Stimulated activated naive CD4-positive, alpha-beta T cell treated with Interleukin-2 at 50 U/mL for 16 hours (primary cell): ENCODE measurements at regions not wholly inside any gene's neighbourhood (a gene's known extent, or its start where the extent isn't known, plus 50 kb on each side); places are given as distances from the start of the nearest gene placed in this dataset.
"Not testable (repeated sequence)": the region's sequence is repeated elsewhere in the genome, so short reads cannot be mapped to it uniquely, and the experiment has no call there.

ENCODE experiments used
- DNase-seq: peaks from one replicate; lab custom pipeline; 2025; lab: John Stamatoyannopoulos, UW

DNA sequence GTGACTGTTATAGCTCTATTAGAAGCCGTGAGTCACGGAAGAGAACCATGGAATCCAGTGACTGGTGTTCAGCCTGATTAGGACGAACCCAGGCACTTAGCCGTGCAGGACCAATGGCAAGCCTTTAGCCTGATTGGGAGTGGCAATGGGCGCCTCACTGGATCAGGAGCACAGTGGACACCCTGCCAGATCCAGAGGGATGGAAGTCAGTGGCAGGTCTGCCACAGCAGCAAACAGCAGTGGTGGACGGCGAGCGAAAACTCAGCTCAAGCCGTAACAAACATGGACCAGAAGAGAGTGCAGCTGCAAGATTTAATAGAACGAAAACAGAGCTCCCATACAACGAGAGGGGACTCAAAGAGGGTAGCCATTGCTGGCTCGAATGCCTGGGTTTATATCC, 1326.5 kb downstream of the ADGRL3 start:
- DNase-seq = no peak

- no peak for DNase-seq
Observed at GRCh38 chr4:62523256-62523655, 1323.1 kb downstream of the ADGRL3 start.

DNA sequence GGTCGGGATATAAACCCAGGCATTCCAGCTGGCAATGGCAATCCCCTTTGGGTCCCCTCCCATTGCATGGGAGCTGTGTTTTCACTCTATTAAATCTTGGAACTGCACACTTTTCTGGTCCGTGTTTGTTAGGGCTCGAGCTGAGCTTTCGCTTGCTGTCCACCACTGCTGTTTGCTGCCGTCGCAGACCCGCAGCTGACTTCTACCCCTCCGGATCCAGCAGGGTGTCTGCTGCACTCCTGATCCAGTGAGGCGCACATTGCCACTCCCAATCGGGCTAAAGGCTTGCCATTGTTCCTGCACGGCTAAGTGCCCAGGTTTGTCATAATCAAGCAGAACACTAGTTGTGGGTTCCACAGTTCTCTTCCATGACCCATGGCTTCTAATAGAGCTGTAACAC, 1322.1 kb downstream of the ADGRL3 start:
- no peak for DNase-seq

DNA sequence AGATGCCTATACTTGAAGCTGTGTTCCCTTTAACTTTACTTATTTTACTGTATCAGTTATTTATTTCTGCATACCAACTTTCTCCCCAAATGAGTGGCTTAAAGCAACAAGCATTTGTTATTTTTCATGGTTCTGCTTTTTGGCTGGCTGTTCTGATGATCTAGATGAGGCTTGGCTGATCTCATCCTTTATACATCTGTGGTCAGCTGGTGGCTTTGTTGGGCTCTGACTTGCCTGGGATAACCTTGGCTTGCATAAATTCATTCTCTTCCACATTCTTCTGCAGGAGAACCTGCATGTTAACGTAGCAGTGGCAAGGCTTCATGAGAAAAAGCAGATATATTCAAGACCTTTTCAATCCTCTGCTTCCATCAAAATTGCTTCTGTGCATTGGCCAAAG, 1317.6 kb downstream of the ADGRL3 start:
- DNase-seq = no peak

DNA sequence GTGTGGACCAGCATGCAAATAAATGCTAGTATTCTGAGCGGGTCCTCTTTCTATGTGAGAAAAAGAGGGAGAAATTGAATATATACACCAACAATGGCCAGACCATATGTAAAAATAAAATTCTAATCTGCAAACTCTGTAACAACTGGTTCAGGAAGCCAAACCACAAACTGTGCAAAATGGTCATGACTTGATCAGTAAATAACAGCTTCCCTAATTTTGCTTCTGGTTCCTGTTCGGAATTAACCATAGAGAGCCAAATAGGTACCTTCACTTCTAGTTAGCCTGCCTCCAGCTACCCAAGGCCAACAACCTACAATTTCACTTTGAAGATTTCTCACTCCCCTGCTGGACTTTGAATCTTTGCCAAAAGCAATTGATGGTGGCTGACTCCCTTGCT, 1313.2 kb downstream of the ADGRL3 start:
- no peak for DNase-seq

GRCh38 chr4:62512271-62512670, 1312.1 kb downstream of the ADGRL3 start:
- no peak for DNase-seq

DNA sequence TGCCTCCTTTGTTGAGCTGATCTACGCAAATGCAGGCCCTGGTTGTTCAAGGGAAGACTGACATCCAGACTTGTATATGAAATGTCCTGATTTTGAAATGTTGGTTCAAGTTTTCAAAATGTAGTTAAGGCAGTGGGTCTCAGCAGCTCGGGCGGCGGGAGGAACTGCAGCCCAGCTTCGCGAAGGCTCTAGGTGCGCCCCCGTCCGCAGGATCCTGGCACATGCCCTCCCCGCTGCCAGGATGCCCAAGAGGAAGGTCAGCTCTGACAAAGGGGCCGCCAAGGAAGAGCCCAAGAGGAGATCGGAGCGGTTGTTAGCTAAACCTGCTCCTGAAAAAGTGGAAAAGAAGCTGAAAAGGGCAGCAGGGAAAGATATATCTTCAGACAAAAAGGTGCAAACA, 1310.1 kb downstream of the ADGRL3 start:
- no peak for DNase-seq

GRCh38 chr4:62500296-62500695, 1300.2 kb downstream of the ADGRL3 start:
- DNase-seq = no peak

- DNase-seq = no peak
Observed at GRCh38 chr4:62495032-62495431, 1294.9 kb downstream of the ADGRL3 start.

DNA sequence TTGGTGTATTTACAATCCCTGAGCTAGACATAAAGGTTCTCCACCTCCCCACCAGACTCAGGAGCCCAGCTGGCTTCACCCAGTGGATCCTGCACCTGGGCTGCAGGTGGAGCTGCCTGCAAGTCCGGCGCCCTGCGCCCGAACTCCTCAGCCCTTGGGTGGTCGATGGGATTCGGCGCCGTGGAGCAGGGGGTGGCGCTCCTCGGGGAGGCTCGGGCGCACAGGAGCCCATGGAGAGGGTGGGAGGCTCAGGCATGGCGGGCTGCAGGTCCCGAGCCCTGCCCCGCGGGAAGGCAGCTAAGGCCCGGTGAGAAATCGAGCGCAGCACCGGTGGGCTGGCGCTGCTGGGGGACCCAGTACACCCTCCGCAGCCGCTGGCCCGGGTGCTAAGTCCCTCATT, 1291.6 kb downstream of the ADGRL3 start:
- DNase-seq = not testable (repeated sequence)

DNA sequence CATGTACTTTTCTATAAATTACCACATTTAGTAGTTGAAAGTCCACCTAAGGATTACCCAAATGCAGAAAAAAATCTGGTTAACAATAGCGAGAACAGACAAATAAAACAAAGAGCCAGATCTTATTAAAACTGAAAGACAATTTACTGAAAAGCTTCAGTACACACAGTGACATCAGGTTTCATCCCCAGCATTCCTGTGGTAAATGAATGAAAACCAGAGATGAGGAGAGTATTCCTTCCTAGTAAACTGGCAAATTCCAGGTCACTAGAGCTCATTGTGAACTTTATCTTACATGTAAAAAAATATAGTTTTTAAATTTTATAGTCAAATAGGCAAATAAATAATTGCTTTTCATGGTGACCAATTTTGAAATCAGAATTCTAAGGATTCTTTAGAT, 1290.5 kb downstream of the ADGRL3 start:
- no peak for DNase-seq

GRCh38 chr4:62487016-62487415, 1286.9 kb downstream of the ADGRL3 start:
- no peak for DNase-seq

GRCh38 chr4:62484357-62484756, 1284.2 kb downstream of the ADGRL3 start:
- DNase-seq = no peak

DNA sequence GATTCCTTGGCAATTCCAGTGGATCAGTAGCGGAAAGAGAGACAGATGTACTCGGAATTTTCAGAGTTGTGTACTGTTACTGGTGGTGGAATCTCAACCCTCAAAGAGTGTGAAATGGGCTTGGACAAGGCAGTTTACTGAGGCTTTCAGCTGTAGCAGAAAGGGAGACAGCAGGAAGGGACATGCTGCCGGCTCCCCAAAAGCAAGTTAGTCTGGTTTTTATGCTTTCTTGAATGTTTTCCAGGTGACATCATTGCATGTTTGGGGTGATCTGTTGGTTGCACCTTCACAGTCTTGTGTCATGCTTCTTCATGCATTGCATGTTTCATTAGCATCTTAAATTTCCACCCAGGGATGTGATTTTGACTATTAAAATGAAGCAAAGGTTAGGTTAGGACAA, 1282.2 kb downstream of the ADGRL3 start:
- DNase-seq = no peak

GRCh38 chr4:62475596-62475995, 1275.5 kb downstream of the ADGRL3 start:
- DNase-seq = no peak

GRCh38 chr4:62474802-62475201, 1274.7 kb downstream of the ADGRL3 start:
- no peak for DNase-seq

GRCh38 chr4:62471021-62471420, 1270.9 kb downstream of the ADGRL3 start:
- no peak for DNase-seq

- DNase-seq = no peak
Observed at GRCh38 chr4:62470421-62470983, 1270.4 kb downstream of the ADGRL3 start.

GRCh38 chr4:62470020-62470419, 1269.9 kb downstream of the ADGRL3 start:
- DNase-seq = no peak

DNA sequence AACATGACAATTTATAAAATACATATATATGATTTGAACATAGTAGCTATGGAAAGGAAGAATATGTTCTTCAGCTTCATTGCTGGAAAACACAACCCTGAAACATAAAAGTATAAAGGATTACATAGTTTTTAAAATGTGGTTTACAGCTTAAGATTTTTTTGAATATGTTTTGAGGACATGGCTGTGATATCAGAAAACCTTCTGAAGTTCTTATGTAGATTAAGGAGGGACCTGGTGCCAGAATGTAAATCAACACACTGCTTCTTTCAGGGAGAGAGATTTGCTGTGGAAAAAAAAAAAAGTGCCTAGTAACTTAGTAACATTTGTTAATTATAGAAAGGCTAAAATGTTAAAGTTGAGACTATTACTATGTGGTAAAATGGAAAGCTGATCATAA, 1261.8 kb downstream of the ADGRL3 start:
- no peak for DNase-seq

- no peak for DNase-seq
Observed at GRCh38 chr4:62460329-62460728, 1260.2 kb downstream of the ADGRL3 start.

GRCh38 chr4:62457356-62457755, 1257.2 kb downstream of the ADGRL3 start:
- DNase-seq = no peak

DNA sequence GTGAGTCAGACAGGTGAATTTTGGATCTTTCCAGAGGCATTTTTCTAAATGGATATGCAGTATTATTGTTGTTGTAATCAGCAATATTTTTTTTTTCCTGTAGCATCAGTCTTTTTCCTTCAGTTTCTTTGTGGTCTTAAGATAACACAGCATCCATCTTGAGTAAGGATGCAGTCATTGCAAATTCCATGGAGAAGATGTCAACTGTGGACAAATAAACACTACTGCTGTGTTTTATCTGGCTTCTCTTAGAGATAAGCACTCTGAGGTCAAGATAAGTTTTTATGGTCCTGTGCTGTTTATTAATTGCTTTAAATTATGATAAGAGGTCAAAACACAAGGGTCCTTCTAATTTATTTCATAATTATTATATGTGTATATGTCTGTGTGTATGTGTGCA, 1255.7 kb downstream of the ADGRL3 start:
- DNase-seq = no peak

GRCh38 chr4:62454535-62454934, 1254.4 kb downstream of the ADGRL3 start:
- no peak for DNase-seq

GRCh38 chr4:62450740-62451139, 1250.6 kb downstream of the ADGRL3 start:
- no peak for DNase-seq
